HepG2 (cell line): ENCODE measurements at regions not wholly inside any gene's neighbourhood (a gene's known extent, or its start where the extent isn't known, plus 50 kb on each side); places are given as distances from the start of the nearest gene placed in this dataset.

Source experiments
- ATF7 ChIP-seq, 2 experiments: fragments of 450-650 bp in 1 of 2; sonication (generic) in 1 of 2; formaldehyde crosslinking in 1 of 2; IDR thresholded peaks; 2 replicates each; pipeline versions ENCODE4 v1.4.0 to v1.6.1; 2016 to 2020; ENCODE audit warnings: antibody characterized with exemption in 1 of 2, mild to moderate bottlenecking in 1 of 2, missing genetic modification reagents in 1 of 2
- CBX1 ChIP-seq: IDR thresholded peaks from one replicate; pipeline ENCODE4 v1.6.1; 2016; ENCODE audit warnings: antibody characterized with exemption, low read depth
- CCAR2 ChIP-seq: fragments of 200-400 bp; formaldehyde crosslinking; optimal IDR thresholded peaks from 2 replicates; pipeline ENCODE3; 2018; ENCODE audit warnings: low read depth, mild to moderate bottlenecking, low read length, moderate library complexity
- CEBPB ChIP-seq: IDR thresholded peaks from 2 replicates; pipeline ENCODE4 v1.6.1; 2011; ENCODE audit warnings: low read depth, low read length, improper control_type of control experiment, borderline replicate concordance
- FOXK2 ChIP-seq: fragments of 450-650 bp; IDR thresholded peaks from 2 replicates; pipeline ENCODE4 v1.6.1; 2016
- GATAD2A ChIP-seq: IDR thresholded peaks from 2 replicates; pipeline ENCODE4 v1.6.1; 2016
- KLF11 ChIP-seq: IDR thresholded peaks from 2 replicates; pipeline ENCODE4 v1.6.1; 2016; ENCODE audit warnings: missing compliant biosample characterization
- KLF13 ChIP-seq: sonication (generic); formaldehyde crosslinking; IDR thresholded peaks from 2 replicates; pipeline ENCODE4 v1.4.0; 2020; ENCODE audit warnings: mild to moderate bottlenecking, missing genetic modification reagents
- MTF2 ChIP-seq: sonication (generic); formaldehyde crosslinking; IDR thresholded peaks from 2 replicates; pipeline ENCODE4 v1.5.0; 2020; ENCODE audit warnings: missing genetic modification reagents, borderline replicate concordance
- NONO ChIP-seq, 2 experiments: fragments of 450-650 bp in 1 of 2; sonication (generic) in 1 of 2; formaldehyde crosslinking in 1 of 2; IDR thresholded peaks in 1 of 2; conservative IDR thresholded peaks in 1 of 2; 2 replicates each; pipeline versions ENCODE4 v1.6.1 to v1.8.0; 2017 to 2022; ENCODE audit warnings: mild to moderate bottlenecking in 1 of 2, missing genetic modification reagents in 1 of 2, moderate library complexity in 1 of 2
- SETDB1 ChIP-seq: sonication (generic); formaldehyde crosslinking; IDR thresholded peaks from 2 replicates; pipeline ENCODE4 v1.5.1; 2020; ENCODE audit warnings: missing genetic modification reagents, mild to moderate bottlenecking, borderline replicate concordance
- SMAD3 ChIP-seq: sonication (generic); formaldehyde crosslinking; IDR thresholded peaks from 2 replicates; pipeline ENCODE4 v1.4.0; 2020; ENCODE audit warnings: missing genetic modification reagents
- TARDBP ChIP-seq: sonication (generic); formaldehyde crosslinking; IDR thresholded peaks from 2 replicates; pipeline ENCODE4 v1.8.0; 2022; ENCODE audit warnings: mild to moderate bottlenecking, missing genetic modification reagents
- ZBTB33 ChIP-seq: sonication (generic); formaldehyde crosslinking; IDR thresholded peaks from 2 replicates; pipeline ENCODE4 v1.4.0; 2020; ENCODE audit warnings: missing genetic modification reagents
- ZBTB38 ChIP-seq: sonication (generic); formaldehyde crosslinking; IDR thresholded peaks from 2 replicates; pipeline ENCODE4 v1.5.1; 2020; ENCODE audit warnings: mild to moderate bottlenecking, missing genetic modification reagents
- ZC3H13 ChIP-seq: sonication (generic); formaldehyde crosslinking; IDR thresholded peaks from 2 replicates; pipeline ENCODE4 v1.8.1; 2023; ENCODE audit warnings: mild to moderate bottlenecking, missing genetic modification reagents, moderate library complexity
- ZFP91 ChIP-seq: sonication (generic); formaldehyde crosslinking; IDR thresholded peaks from 2 replicates; pipeline ENCODE4 v1.9.0; 2022; ENCODE audit warnings: missing genetic modification reagents, mild to moderate bottlenecking, borderline replicate concordance
- ZNF513 ChIP-seq: sonication (generic); formaldehyde crosslinking; conservative IDR thresholded peaks from 2 replicates; pipeline ENCODE4 v1.5.0; 2020; ENCODE audit warnings: missing genetic modification reagents
- ZNF530 ChIP-seq: sonication (generic); formaldehyde crosslinking; IDR thresholded peaks from 2 replicates; pipeline ENCODE4 v1.5.0; 2020; ENCODE audit warnings: low read depth, mild to moderate bottlenecking, missing genetic modification reagents
- ZNF776 ChIP-seq: sonication (generic); formaldehyde crosslinking; IDR thresholded peaks from 2 replicates; pipeline ENCODE4 v1.4.0; 2020; ENCODE audit warnings: mild to moderate bottlenecking, missing genetic modification reagents
- ZNF788 ChIP-seq: sonication (generic); formaldehyde crosslinking; IDR thresholded peaks from 2 replicates; pipeline ENCODE4 v1.5.0; 2020; ENCODE audit warnings: mild to moderate bottlenecking, missing genetic modification reagents, borderline replicate concordance
- ZSCAN21 ChIP-seq: sonication (generic); formaldehyde crosslinking; IDR thresholded peaks from 2 replicates; pipeline ENCODE4 v1.8.0; 2022; ENCODE audit warnings: mild to moderate bottlenecking, missing genetic modification reagents, moderate library complexity, borderline replicate concordance
- ZSCAN9 ChIP-seq: IDR thresholded peaks from 2 replicates; pipeline ENCODE4 v1.6.1; 2016; ENCODE audit warnings: borderline replicate concordance

- TF ChIP-seq SMAD3 (CRISPR knock-in tag), result no peak
- TF ChIP-seq KLF13 (CRISPR knock-in tag), result 0 out of 2 replicates have a peak, but pooled peaks have one; percentile 60
- no peak for TF ChIP-seq ZBTB38 (CRISPR knock-in tag)
- no peak for TF ChIP-seq ATF7 (IDR thresholded peaks at IDR 0.05)
- TF ChIP-seq ATF7 (CRISPR knock-in tag; IDR thresholded peaks at IDR 0.05), result peak; percentile 72; the same call in 1 of the 2 replicates
- no peak for TF ChIP-seq SETDB1 (CRISPR knock-in tag)
- TF ChIP-seq CCAR2, result no peak
- TF ChIP-seq ZNF530 (CRISPR knock-in tag), result no peak
- peak; percentile 31; the same call in 1 of the 2 replicates for TF ChIP-seq ZSCAN9 (CRISPR knock-in tag)
- no peak for TF ChIP-seq ZC3H13 (CRISPR knock-in tag)
- peak; percentile 38 for TF ChIP-seq CBX1
- TF ChIP-seq FOXK2, result no peak
- peak; percentile 76; the same call in 1 of the 2 replicates for TF ChIP-seq TARDBP (CRISPR knock-in tag)
- no peak for TF ChIP-seq ZNF776 (CRISPR knock-in tag)
- TF ChIP-seq GATAD2A (CRISPR knock-in tag), result no peak; the same call in 1 of the 2 replicates
- TF ChIP-seq CEBPB, result no peak
- TF ChIP-seq MTF2 (CRISPR knock-in tag), result peak; percentile 82; the same call in 1 of the 2 replicates
- TF ChIP-seq ZNF513 (CRISPR knock-in tag), result no peak
- no peak for TF ChIP-seq KLF11 (CRISPR knock-in tag)
- TF ChIP-seq ZBTB33 (CRISPR knock-in tag), result peak; percentile 26; the same call in 1 of the 2 replicates
- no peak for TF ChIP-seq NONO (IDR thresholded peaks at IDR 0.05)
- no peak for TF ChIP-seq NONO (CRISPR knock-in tag; conservative IDR thresholded peaks at IDR 0.05)
- TF ChIP-seq ZNF788, result peak; percentile 82; the same call in 1 of the 2 replicates
- TF ChIP-seq ZSCAN21 (CRISPR knock-in tag), result 0 out of 2 replicates have a peak, but pooled peaks have one; percentile 31
- peak; percentile 74; the same call in 1 of the 2 replicates for TF ChIP-seq ZFP91 (CRISPR knock-in tag)
These were observed 156.8 kb upstream of the PTPN1 start (continued) for GRCh38 chr20:50353289-50353961.
